Stimulated activated CD8-positive, alpha-beta memory T cell treated with anti-CD3 and anti-CD28 coated beads, Interleukin-7, amount 100 ng/mL, for 48 hours (primary cell): ENCODE measurements at regions not wholly inside any gene's neighbourhood (a gene's known extent, or its start where the extent isn't known, plus 50 kb on each side); places are given as distances from the start of the nearest gene placed in this dataset.
"Not testable (repeated sequence)": the region's sequence is repeated elsewhere in the genome, so short reads cannot be mapped to it uniquely, and the experiment has no call there.

ENCODE experiments used
- DNase-seq, 2 donors: peaks; one replicate each; pipeline ENCODE4 v3.0.0-alpha.2; 2020; ENCODE audit warnings: low read depth in 1 of 2; ENCODE audit errors: extremely low read depth in 1 of 2

DNA sequence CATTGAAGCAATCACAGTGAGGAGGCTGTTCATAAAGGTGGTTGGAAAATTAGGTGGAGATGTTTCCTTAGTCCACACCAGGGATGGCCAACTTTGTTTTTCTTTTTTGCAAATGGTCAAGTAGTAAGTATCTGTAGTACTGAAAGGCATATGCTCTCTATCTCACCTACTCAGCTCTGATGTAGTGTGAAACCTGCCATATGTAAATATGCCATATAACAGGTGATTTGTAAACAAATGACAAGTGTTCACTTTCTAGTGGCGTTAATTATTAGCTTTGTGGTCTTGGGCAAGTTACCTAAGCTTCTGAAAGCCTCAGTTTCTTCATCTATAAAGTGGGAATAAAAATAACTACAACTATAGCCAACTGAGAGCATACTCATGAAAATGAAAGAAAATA lies 421.4 kb upstream of the LCORL start:
- no peak for DNase-seq

GRCh38 chr4:18441676-18442075 lies 420.1 kb upstream of the LCORL start:
- DNase-seq: no peak

DNA sequence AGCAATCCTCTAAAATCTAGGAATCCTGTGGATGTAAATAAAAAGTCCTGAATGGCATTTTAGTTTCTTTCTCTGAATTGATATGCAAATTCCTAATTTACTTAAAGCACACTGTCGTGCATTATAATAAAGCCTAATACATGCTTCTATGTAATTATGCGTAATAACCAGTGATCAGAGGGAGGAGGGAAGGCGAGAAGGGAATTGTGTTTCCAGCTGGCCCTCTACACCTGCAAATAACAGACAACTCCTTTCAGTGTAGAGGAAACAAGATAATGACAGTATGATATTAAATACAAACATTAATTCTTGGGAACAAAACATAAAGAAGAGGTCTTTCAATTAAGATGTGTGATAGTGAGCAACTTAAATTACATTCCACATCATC lies 419.6 kb upstream of the LCORL start:
- no peak for DNase-seq

- DNase-seq: no peak
Observed at GRCh38 chr4:18440527-18441202, 419.1 kb upstream of the LCORL start.

- DNase-seq: no peak
Observed at GRCh38 chr4:18439311-18439710, 417.8 kb upstream of the LCORL start.

GRCh38 chr4:18435781-18436180 lies 414.2 kb upstream of the LCORL start:
- no peak for DNase-seq

- DNase-seq: no peak
Observed at GRCh38 chr4:18422685-18423084, 401.1 kb upstream of the LCORL start.

GRCh38 chr4:18421519-18421918 lies 400.0 kb upstream of the LCORL start:
- no peak for DNase-seq

- DNase-seq: no peak
Observed at GRCh38 chr4:18419780-18420179, 398.2 kb upstream of the LCORL start.

- DNase-seq: not testable (repeated sequence)
Observed at GRCh38 chr4:18418195-18418898, 396.8 kb upstream of the LCORL start.

DNA sequence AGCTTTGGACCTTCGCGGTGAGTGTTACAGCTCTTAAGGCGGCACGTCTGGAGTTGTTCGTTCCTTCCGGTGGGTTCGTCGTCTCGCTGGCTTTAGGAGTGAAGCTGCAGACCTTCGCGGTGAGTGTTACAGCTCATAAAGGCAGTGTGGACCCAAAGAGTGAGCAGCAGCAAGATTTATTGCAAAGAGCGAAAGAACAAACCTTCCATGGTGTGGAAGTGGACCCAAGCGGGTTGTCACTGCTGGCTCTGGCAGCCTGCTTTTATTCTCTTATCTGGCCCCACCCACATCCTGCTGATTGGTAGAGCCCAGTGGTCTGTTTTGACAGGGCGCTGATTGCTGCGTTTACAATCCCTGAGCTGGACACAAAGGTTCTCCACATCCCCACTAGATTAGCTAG lies 396.1 kb upstream of the LCORL start:
- DNase-seq: not testable (repeated sequence)

DNA sequence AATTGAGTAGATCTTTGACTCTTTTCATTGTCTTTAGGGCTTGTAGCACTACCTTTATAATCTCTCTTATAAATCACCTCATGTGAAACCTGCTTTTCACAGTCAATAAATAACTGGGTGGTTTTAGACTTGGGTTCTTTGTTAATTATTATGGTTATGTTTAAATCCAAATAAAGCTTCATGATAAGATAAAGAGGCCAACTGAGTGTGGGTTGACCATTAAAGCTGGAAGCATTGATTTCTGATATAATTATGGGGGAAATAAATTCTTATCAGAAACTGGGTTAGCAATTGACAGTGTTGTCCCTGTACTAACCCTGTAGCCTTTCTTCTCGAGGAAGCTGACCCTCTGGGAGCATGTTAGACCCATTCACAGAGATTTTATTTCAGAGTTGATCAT lies 384.7 kb upstream of the LCORL start:
- no peak for DNase-seq

DNA sequence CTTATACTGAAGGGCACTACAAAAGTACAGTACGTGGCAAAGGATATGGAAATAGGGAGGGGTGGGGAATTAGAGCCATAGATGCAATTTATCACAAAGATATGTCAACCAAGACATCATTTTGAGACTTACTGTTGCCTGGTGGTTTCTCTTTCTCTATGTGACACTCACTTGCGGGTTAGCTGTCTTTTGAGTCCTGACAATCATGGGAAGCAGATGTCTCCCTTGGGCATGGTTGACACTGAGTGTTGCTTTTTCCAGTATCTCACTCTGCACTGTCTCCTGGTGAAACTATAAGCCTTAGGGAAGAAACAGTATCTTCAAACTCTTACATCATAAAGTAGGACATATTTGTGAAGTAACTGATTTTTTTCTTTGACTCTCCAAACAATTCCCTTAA lies 383.5 kb upstream of the LCORL start:
- no peak for DNase-seq

- DNase-seq: no peak
Observed at GRCh38 chr4:18404642-18405041, 383.1 kb upstream of the LCORL start.

GRCh38 chr4:18403327-18403726 lies 381.8 kb upstream of the LCORL start:
- DNase-seq: no peak

DNA sequence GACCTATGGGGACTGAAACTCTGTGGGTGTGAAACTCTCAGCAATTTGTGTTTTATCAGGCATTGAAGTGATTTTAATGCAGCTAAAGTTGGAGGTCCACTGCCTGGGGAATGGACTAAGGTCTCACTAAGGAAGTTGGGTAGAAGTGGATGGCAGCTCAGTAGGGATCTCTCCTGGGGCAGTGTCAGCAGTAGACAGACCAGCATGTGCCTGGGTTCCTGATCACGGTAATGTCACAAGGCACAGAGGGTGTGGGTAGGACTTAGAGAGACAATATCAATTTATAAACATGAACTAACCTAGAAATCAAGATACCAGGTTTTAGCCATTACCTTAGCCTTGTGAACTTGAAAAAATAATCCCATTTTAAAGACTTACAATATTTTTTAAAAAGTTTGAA lies 380.3 kb upstream of the LCORL start:
- no peak for DNase-seq

- DNase-seq: no peak
Observed at GRCh38 chr4:18401425-18401824, 379.9 kb upstream of the LCORL start.

DNA sequence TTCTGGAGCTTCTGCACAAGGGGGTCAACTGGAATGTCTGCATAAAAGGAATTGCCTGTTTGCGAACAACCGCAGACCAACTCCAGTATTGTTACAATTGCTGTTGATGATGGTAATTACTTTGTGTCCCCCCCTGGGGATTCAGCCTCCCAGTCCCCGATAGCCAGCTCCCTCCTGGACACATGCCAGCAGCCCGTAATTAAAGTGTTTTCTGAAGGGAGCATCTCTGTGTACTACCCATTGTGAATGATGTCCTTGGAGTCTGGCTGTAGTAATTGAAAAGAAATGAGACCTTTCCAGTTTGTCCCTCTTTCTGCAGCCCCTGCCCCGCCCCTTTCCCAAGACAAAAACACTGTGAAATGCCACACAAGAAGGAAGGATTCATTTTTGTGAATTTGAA lies 377.1 kb upstream of the LCORL start:
- no peak for DNase-seq

DNA sequence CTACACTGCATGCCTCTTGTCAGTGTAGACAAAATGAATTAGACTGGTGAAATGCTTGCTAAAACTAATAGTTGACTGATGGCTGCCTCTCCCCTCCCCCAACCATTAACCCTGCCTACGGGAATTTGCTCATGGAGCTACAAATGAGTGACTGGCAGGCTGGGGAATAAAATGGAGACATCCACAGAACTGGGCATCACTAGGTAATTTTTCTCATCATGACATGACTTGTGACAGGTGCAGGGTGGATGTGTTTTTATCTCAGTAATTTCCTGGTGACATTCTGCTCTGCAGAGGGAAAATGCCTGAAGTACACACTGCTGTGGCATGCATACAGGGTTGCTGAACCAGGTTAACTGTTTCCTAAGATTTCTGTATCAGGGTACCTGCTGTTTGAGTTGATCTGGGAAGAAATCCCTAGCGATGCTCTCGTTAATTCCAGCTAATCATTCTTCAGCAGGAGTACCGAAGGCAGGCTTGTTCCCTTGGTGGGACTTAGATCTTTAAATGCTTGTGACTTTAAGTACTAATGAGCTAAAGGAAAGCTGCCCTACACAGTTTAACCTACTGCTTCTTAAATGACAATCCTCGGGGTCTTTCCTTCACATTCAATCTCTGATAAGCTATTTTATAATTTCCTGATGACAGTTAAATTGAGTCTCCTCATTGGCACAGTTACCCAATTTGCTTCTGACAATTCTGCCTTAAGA lies 376.3 kb upstream of the LCORL start:
- no peak for DNase-seq

DNA sequence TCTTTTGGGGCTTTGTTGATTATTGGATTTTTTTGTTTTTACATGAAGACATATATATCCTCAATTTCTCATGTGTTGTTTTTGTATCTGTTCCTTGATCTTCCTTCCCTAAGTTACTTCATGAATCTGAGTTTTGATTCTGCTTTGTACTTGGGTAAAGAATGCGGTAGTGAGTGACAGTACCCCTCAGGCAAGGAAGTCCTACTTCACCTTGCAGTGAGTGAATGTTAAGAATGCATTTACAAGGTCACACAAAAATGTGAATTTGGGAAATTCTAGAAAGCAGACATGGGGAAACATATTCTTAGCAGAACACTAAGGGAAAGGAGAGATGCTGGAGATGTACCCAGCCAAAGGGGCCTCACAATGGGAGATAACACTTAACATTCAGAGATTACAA lies 373.1 kb upstream of the LCORL start:
- DNase-seq: no peak

- DNase-seq: no peak
Observed at GRCh38 chr4:18391354-18391728, 369.8 kb upstream of the LCORL start.

GRCh38 chr4:18390655-18391353 lies 369.2 kb upstream of the LCORL start:
- DNase-seq: no peak
